IPS-18c (cell line): ENCODE measurements at regions not wholly inside any gene's neighbourhood (a gene's known extent, or its start where the extent isn't known, plus 50 kb on each side); places are given as distances from the start of the nearest gene placed in this dataset.

Experiments used
- H3K4me3 ChIP-seq: 2 replicates; pipeline ENCODE4 v1.7.0; 2013; ENCODE audit warnings: low read depth, mild to moderate bottlenecking, low read length, moderate library complexity; ENCODE audit not compliant: insufficient read depth
- H3K9me3 ChIP-seq: one replicate; pipeline ENCODE4 v1.6.1; 2013; ENCODE audit warnings: mild to moderate bottlenecking, low read length, moderate library complexity; ENCODE audit not compliant: control insufficient read depth, insufficient read depth

GRCh38 chr9:82367016-82367415 lies 378.4 kb downstream of the SPATA31D1 start:
- H3K9me3 ChIP-seq: no peaks in the 10 kb centered on the region

GRCh38 chr9:82367929-82368328 lies 379.4 kb downstream of the SPATA31D1 start:
- H3K4me3 ChIP-seq: no peak overlapping the region
- no peaks in the 10 kb centered on the region for H3K9me3 ChIP-seq

More at GRCh38 chr9:82367016-82367415, 378.4 kb downstream of the SPATA31D1 start:
- no peak overlapping the region for H3K4me3 ChIP-seq

- H3K9me3 ChIP-seq: no peaks in the 10 kb centered on the region
- H3K4me3 ChIP-seq: no peak overlapping the region
Observed at GRCh38 chr9:82369251-82369945, 380.8 kb downstream of the SPATA31D1 start.

GRCh38 chr9:82375041-82375440 lies 386.5 kb downstream of the SPATA31D1 start:
- Histone ChIP-seq H3K9me3 (no peaks in the 10 kb centered on the region), H3K4me3 (no peak overlapping the region)

- H3K4me3 ChIP-seq: no peak overlapping the region
- H3K9me3 ChIP-seq: no peaks in the 10 kb centered on the region
Observed at GRCh38 chr9:82376677-82377232, 388.2 kb downstream of the SPATA31D1 start.

- no peak overlapping the region for H3K4me3 ChIP-seq
- H3K9me3 ChIP-seq: no peaks in the 10 kb centered on the region
Observed at GRCh38 chr9:82382887-82383616, 394.5 kb downstream of the SPATA31D1 start.

- Histone ChIP-seq H3K4me3 (no peak overlapping the region), H3K9me3 (no peaks in the 10 kb centered on the region)
Observed at GRCh38 chr9:82385633-82386032, 397.1 kb downstream of the SPATA31D1 start.

- no peaks in the 10 kb centered on the region for H3K9me3 ChIP-seq
- no peak overlapping the region for H3K4me3 ChIP-seq
Observed at GRCh38 chr9:82397534-82397933, 409.0 kb downstream of the SPATA31D1 start.

GRCh38 chr9:82404196-82404870 lies 415.8 kb downstream of the SPATA31D1 start:
- H3K9me3 ChIP-seq: no peaks in the 10 kb centered on the region
- H3K4me3 ChIP-seq: no peak overlapping the region

- Histone ChIP-seq H3K4me3 (no peak overlapping the region), H3K9me3 (no peaks in the 10 kb centered on the region)
Observed at GRCh38 chr9:82404881-82405280, 416.3 kb downstream of the SPATA31D1 start.

- Histone ChIP-seq H3K9me3 (no peaks in the 10 kb centered on the region), H3K4me3 (no peak overlapping the region)
Observed at GRCh38 chr9:82406456-82407085, 418.0 kb downstream of the SPATA31D1 start.

GRCh38 chr9:82410306-82410705 lies 421.7 kb downstream of the SPATA31D1 start:
- no peaks in the 10 kb centered on the region for H3K9me3 ChIP-seq

GRCh38 chr9:82410866-82411265 lies 422.3 kb downstream of the SPATA31D1 start:
- no peak overlapping the region for H3K4me3 ChIP-seq
- H3K9me3 ChIP-seq: no peaks in the 10 kb centered on the region

More at GRCh38 chr9:82410306-82410705, 421.7 kb downstream of the SPATA31D1 start:
- H3K4me3 ChIP-seq: no peak overlapping the region

- Histone ChIP-seq H3K9me3 (no peaks in the 10 kb centered on the region), H3K4me3 (no peak overlapping the region)
Observed at GRCh38 chr9:82412586-82413305, 424.2 kb downstream of the SPATA31D1 start.

GRCh38 chr9:82417501-82417900 lies 428.9 kb downstream of the SPATA31D1 start:
- no peaks in the 10 kb centered on the region for H3K9me3 ChIP-seq
- H3K4me3 ChIP-seq: no peak overlapping the region

GRCh38 chr9:82418334-82418733 lies 429.8 kb downstream of the SPATA31D1 start:
- no peak overlapping the region for H3K4me3 ChIP-seq
- H3K9me3 ChIP-seq: no peaks in the 10 kb centered on the region
